Right lobe of liver (tissue), 6 donors: ENCODE measurements at regions not wholly inside any gene's neighbourhood (a gene's known extent, or its start where the extent isn't known, plus 50 kb on each side); places are given as distances from the start of the nearest gene placed in this dataset.
A peak's percentile ranks its signal among the peaks of the same experiment; 100 is the strongest.
"Not testable (repeated sequence)": the region's sequence is repeated elsewhere in the genome, so short reads cannot be mapped to it uniquely, and the experiment has no call there.

Experiments
- ATAC-seq, 4 donors: fragments of 200-7000 bp; cut with Tn5 transposase; one replicate each; pipeline ENCODE4 v1.9.1; 2020; ENCODE audit warnings: mild to moderate bottlenecking in 4 of 4, moderate library complexity in 4 of 4
- DNase-seq, 3 donors: peaks; one replicate each; pipeline ENCODE4 v3.0.0-alpha.2; 2020
- H3K27ac ChIP-seq, 3 donors: fragments of 200-600 bp; one replicate each; pipeline ENCODE4 v1.8.0; 2022
- H3K27me3 ChIP-seq, 2 donors: fragments of 200-600 bp; one replicate each; pipeline ENCODE4 v1.8.0; 2022
- H3K36me3 ChIP-seq, 4 donors: fragments of 200-600 bp; sonication (generic) in 1 of 4; one replicate each; pipeline versions ENCODE4 v1.5.1 to v1.8.0; 2017 to 2022; ENCODE audit warnings: control low read depth in 1 of 4
- H3K4me1 ChIP-seq, 4 donors: fragments of 200-600 bp; sonication (generic) in 1 of 4; one replicate each; pipeline versions ENCODE4 v1.5.1 to v1.8.0; 2017 to 2022; ENCODE audit warnings: control low read depth in 1 of 4
- H3K4me3 ChIP-seq, 3 donors: fragments of 200-600 bp; one replicate each; pipeline ENCODE4 v1.8.0; 2022
- H3K9me3 ChIP-seq, 4 donors: fragments of 200-600 bp; sonication (generic) in 1 of 4; one replicate each; pipeline versions ENCODE4 v1.5.1 to v1.8.0; 2017 to 2022; ENCODE audit warnings: control low read depth in 1 of 4
- POLR2A ChIP-seq: fragments of 450-650 bp; IDR thresholded peaks from one replicate; pipeline ENCODE4 v1.6.1; 2017; ENCODE audit warnings: antibody characterized with exemption, mild to moderate bottlenecking
- WGBS: methylation state at CpG from one replicate; pipeline ENCODE4 v1.1.6; 2018; ENCODE audit warnings: low coverage, low lambda C conversion rate; ENCODE audit not compliant: insufficient coverage; ENCODE audit errors: missing lambda C conversion rate; 5-methylcytosine and 5-hydroxymethylcytosine counted together
- intact Hi-C, 2 donors: fragments of 100-400 bp; cut with DNase I; formaldehyde crosslinking; loops; one replicate each; pipeline versions ENCODE4 v1.11.2 to v1.14.1; 2022
- TF ChIP-seq, protein P1 (sequence below), 4 donors: fragments of 200-600 bp in 3 of 4; fragments of 450-650 bp in 1 of 4; IDR thresholded peaks; one replicate each; pipeline versions ENCODE4 v1.5.1 to v1.8.0; 2016 to 2022; ENCODE audit warnings: antibody characterized with exemption in 4 of 4, mild to moderate bottlenecking in 2 of 4
- donor health status: DM: no; HTN: yes; CAD: no.
- donor health status: DM: no; HTN: no; CAD: no.
- donor health status: DM: no; HTN: no; CAD: no.
- donor health status: DM: no; HTN: yes; CAD: no.
- donor health status: DM: no; HTN: yes; CAD: no.

DNA sequence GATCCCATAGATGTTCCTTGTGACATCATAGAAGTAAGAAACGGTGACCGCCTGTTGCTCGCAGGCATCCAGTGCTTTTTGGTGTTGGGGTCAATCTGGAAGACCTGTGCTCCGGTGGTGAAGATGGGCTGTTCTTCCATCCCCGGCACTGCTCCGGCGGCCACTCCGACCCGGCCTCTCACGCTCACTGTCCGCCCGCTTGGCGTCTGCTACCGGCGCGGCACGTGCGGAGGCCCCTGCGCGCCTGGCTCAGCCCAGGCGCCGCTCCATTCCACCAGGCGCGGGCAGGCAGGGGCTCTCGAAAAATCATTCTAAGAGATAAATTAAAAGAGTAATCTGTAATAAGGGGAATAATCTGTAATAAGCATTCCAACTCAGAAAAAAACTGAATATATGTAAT lies 934.5 kb downstream of the TMEM121 start:
- no peaks in the 10 kb centered on the region for H3K27me3 ChIP-seq
- no peak overlapping the region for H3K27ac ChIP-seq
- intact Hi-C loops = no loop called here
- WGBS = 87% methylated on average over 6 of the region's 25 CpGs
- TF ChIP-seq, protein P1, sequence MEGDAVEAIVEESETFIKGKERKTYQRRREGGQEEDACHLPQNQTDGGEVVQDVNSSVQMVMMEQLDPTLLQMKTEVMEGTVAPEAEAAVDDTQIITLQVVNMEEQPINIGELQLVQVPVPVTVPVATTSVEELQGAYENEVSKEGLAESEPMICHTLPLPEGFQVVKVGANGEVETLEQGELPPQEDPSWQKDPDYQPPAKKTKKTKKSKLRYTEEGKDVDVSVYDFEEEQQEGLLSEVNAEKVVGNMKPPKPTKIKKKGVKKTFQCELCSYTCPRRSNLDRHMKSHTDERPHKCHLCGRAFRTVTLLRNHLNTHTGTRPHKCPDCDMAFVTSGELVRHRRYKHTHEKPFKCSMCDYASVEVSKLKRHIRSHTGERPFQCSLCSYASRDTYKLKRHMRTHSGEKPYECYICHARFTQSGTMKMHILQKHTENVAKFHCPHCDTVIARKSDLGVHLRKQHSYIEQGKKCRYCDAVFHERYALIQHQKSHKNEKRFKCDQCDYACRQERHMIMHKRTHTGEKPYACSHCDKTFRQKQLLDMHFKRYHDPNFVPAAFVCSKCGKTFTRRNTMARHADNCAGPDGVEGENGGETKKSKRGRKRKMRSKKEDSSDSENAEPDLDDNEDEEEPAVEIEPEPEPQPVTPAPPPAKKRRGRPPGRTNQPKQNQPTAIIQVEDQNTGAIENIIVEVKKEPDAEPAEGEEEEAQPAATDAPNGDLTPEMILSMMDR (IDR thresholded peaks at IDR 0.05) = no peak
- no peak for TF ChIP-seq POLR2A
- ATAC-seq (no peak), DNase-seq (no peak)
- no peaks in the 10 kb centered on the region for H3K36me3 ChIP-seq
- H3K9me3 ChIP-seq = no peaks in the 10 kb centered on the region
- no peaks in the 10 kb centered on the region for H3K4me1 ChIP-seq
- no peak overlapping the region for H3K4me3 ChIP-seq

DNA sequence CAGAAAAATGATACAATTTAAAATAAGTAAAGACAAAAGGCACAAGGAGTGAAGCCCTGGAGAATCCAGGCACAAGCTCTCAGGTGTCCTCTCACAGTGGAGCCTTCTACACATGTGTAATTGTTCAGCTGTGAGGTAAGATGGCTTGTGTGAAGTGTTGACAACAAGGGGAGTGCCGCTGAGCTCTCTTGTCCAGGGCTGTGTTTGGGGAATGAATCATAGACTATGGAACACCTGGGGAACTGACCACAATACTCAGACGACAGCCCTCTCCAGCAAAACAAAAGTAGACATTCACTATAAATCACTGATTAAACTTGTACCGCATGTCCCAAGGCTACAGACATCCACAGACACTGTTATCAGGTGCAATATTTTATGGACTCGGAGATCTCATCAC lies 940.1 kb downstream of the TMEM121 start:
- H3K27ac ChIP-seq, intact Hi-C loops, H3K36me3 ChIP-seq, H3K4me3 ChIP-seq, H3K9me3 ChIP-seq, DNase-seq, ATAC-seq, H3K4me1 ChIP-seq, H3K27me3 ChIP-seq: not testable (repeated sequence)
- 47% methylated on average over 3 of the region's 4 CpGs for WGBS

DNA sequence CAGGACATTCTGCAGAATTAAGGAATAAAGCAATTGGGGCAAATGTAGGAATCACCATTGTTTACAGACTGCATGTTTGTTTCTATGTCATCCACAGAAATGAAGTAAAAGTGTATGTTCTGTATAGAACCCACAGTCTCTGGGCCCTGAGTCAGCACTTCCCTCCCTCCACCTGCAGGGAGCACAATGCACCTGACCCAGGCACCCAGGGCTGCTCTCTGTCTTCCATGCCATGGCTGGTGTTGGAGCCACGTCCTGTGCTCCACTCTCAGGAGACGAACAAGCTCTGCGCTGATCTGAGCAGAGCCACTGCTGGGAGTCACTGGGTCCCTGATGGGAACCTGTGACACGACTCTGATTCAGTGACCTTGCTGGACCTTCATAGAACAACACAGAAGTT lies 942.5 kb downstream of the TMEM121 start:
- DNase-seq, H3K36me3 ChIP-seq, H3K9me3 ChIP-seq, H3K27ac ChIP-seq, ATAC-seq, H3K4me3 ChIP-seq, H3K27me3 ChIP-seq, intact Hi-C loops, H3K4me1 ChIP-seq: not testable (repeated sequence)
- 14% methylated on average over 1 of the region's 4 CpGs for WGBS

DNA sequence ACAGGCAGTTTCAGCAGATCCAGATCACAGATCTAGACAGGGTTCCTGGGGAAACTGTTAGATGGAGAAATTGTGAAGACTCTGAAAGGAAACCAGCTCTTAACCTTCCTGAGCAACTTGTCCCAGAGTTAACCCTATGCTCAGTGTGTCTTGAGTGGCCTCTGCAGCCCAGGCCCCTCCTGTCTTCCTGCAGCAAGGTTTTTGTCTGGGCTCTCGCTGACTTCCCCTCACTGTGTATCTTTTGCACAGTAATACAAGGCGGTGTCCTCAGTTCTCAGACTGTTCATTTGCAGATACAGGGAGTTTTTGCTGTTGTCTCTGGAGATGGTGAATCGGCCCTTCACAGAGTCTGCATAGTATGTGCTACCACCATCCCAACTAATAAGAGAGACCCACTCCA lies 943.6 kb downstream of the TMEM121 start:
- WGBS = 17% methylated on average over 1 of the region's 3 CpGs
- DNase-seq, H3K4me3 ChIP-seq, H3K27me3 ChIP-seq, H3K9me3 ChIP-seq, H3K4me1 ChIP-seq, H3K36me3 ChIP-seq, intact Hi-C loops, H3K27ac ChIP-seq: not testable (repeated sequence)
- ATAC-seq = peak in 1 of 4 donors; percentile 32

DNA sequence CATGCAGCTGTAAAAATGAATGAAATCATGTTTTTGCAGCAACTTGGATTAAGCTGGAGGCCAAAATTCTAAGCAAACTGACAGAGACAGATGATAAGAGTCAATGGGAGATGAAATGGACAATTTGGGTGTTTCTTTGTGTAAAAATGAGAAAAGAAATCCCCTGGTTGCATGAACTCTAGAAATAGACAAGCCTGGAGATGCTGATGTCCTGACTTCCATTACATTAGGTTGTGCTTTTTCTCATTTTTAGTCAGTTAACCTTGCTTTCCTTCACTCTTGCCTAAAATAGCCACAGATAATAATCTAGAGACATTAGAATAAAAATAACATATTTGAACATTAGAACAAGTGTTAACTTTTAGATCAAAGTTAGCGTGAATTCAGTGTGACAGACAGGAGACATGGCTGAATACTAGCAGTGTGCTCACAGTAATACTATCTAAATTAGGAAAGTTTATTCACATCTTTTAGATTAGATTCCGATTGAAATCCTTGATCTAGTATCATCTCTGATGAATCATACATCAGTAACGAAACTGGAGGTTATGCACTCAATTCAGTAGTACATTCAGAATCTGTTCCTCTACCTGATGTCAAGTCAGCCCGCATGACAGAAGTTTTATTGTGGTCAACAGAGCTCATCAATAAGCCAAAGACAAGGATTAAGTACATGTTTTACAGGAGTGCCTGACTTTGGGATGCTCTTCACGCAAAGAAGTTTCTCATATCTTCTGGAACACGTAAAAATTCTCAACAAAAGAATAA lies 948.1 kb downstream of the TMEM121 start:
- 36% methylated on average over 6 of the region's 6 CpGs for WGBS
- H3K27me3 ChIP-seq, H3K9me3 ChIP-seq, DNase-seq, H3K4me1 ChIP-seq, H3K27ac ChIP-seq, intact Hi-C loops, ATAC-seq, H3K4me3 ChIP-seq, H3K36me3 ChIP-seq: not testable (repeated sequence)

DNA sequence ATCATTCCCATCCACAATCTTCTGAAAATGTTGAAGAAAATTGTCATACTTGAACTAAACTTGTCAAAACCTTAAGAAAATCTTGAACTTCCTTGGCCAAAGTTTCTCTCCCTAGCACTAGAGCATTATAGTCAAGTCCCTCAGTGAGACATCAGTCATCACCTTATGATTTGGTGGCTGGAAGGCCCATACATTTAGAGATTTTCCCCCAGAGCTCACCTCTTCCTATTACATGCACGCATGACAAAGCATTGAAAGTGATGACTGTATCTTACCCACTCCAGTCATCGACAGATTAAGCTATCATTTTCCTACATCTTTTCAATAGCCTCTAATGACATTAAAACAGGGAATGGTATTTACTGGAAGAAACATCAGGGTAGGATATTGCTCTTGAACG lies 948.8 kb downstream of the TMEM121 start:
- intact Hi-C loops, H3K4me1 ChIP-seq, H3K36me3 ChIP-seq, H3K27ac ChIP-seq, ATAC-seq, DNase-seq, H3K27me3 ChIP-seq, H3K4me3 ChIP-seq, H3K9me3 ChIP-seq: not testable (repeated sequence)
- WGBS = 39% methylated on average over 3 of the region's 3 CpGs

DNA sequence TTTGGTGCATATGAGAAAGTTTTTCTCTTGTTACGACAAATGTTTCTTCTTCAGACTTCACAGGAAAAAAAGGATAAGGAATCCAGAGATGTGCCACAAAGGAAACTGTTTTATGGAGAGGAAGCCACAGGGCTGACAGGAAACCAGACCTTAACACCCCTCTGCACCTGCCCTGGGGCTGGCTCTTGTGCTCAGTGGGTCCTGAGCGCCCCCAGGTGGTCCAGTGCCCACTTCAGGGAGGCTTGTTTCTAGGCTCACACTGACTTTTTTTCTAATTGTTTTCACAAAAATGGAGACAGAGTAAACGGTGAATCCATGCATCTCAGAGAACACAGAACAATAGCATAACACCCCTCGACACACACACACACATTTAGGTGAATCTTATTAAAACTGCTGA lies 951.2 kb downstream of the TMEM121 start:
- ATAC-seq, H3K4me3 ChIP-seq, DNase-seq, H3K27me3 ChIP-seq, H3K9me3 ChIP-seq, H3K27ac ChIP-seq, H3K36me3 ChIP-seq, intact Hi-C loops, H3K4me1 ChIP-seq: not testable (repeated sequence)
- WGBS = no CpG with 5 or more reads among the region's 4 CpGs

DNA sequence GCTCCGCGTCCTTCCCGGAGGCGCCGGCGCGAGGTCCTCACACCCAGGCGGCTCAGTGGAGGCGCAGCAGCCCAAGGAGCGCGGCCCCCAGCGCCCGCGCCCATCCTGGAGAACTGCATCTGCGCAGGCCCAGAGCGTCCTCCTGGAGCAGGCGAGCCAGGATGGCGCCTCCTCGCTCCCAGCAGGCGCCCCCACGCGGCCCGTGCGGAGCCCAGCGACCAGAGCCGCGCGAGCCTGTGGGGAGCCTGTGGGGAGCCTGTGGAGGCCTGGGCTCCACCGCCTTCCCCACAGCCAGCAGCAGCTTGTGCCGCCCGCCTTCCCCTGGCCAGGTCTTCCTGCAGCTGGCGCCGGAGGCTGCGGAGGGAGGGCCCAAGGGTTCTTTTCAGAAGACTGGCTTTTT lies 953.9 kb downstream of the TMEM121 start:
- H3K4me1 ChIP-seq, H3K9me3 ChIP-seq, intact Hi-C loops, H3K36me3 ChIP-seq, H3K27ac ChIP-seq, H3K4me3 ChIP-seq, H3K27me3 ChIP-seq, ATAC-seq, DNase-seq: not testable (repeated sequence)
- WGBS = no CpG with 5 or more reads among the region's 34 CpGs

DNA sequence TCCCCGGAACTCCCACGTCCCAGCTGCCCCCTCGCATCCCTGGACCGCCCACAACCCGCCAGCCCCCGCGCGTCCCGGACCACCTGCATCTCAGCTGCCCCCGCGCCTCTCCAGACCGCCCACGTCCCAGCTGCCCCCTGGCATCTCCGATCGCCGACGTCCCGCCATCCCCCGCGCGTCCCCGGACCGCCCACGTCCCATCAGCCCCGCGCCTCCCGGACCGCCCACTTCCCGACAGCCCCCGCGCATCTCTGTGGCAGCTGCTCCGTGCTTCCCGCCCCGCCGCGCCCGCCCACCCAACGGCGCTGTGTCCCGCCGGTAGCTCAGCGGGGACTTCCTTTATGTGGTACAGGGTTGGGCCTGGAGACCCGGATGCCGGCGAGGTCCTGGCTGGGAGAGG lies 955.8 kb downstream of the TMEM121 start:
- H3K9me3 ChIP-seq, ATAC-seq, intact Hi-C loops, DNase-seq, H3K4me1 ChIP-seq, H3K27me3 ChIP-seq, H3K4me3 ChIP-seq, H3K36me3 ChIP-seq, H3K27ac ChIP-seq: not testable (repeated sequence)
- WGBS = no CpG with 5 or more reads among the region's 45 CpGs
